ENCODE measurements at regions not wholly inside any gene's neighbourhood (a gene's known extent, or its start where the extent isn't known, plus 50 kb on each side); places are given as distances from the start of the nearest gene placed in this dataset.

- TF ChIP-seq, protein P1, sequence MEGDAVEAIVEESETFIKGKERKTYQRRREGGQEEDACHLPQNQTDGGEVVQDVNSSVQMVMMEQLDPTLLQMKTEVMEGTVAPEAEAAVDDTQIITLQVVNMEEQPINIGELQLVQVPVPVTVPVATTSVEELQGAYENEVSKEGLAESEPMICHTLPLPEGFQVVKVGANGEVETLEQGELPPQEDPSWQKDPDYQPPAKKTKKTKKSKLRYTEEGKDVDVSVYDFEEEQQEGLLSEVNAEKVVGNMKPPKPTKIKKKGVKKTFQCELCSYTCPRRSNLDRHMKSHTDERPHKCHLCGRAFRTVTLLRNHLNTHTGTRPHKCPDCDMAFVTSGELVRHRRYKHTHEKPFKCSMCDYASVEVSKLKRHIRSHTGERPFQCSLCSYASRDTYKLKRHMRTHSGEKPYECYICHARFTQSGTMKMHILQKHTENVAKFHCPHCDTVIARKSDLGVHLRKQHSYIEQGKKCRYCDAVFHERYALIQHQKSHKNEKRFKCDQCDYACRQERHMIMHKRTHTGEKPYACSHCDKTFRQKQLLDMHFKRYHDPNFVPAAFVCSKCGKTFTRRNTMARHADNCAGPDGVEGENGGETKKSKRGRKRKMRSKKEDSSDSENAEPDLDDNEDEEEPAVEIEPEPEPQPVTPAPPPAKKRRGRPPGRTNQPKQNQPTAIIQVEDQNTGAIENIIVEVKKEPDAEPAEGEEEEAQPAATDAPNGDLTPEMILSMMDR (IDR thresholded peaks at IDR 0.05; ENCODE audit: borderline replicate concordance, extremely low read depth, low read length, poor library complexity, severe bottlenecking): peak; percentile 67
- TF ChIP-seq EZH2 (IDR thresholded peaks at IDR 0.05; ENCODE audit: borderline replicate concordance, low read depth, low read length, severe bottlenecking): no peak
These were observed 103.3 kb downstream of the MDH1 start for GRCh38 chr2:63692002-63692606.
